ENCODE measurements at regions not wholly inside any gene's neighbourhood (a gene's known extent, or its start where the extent isn't known, plus 50 kb on each side); places are given as distances from the start of the nearest gene placed in this dataset.
"Not testable (repeated sequence)": the region's sequence is repeated elsewhere in the genome, so short reads cannot be mapped to it uniquely, and the experiment has no call there.

DNA sequence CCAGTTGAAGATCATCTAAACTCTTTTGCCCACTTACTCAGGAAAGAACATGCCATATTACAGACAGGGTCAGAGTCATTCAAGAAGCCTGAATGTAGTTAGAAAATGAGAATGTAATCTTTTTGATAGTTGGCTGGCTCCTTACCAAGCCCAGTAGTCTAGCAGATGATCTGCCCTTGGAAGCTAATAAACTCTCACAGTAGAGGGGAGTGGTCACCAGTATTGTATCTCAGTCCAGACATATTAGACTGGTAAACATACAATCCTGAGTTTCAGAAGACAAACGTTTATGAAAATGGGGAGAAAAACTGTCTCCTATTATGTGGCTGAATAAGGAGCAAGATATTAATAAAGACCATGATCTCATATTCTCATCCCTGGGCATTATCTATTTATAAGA, 65.3 kb downstream of the SEPTIN7 start:
- Histone ChIP-seq H2AFZ (ENCODE audit: low read length) (no peak overlapping the region), H2BK120ac (ENCODE audit: low read depth, low read length, poor library complexity, severe bottlenecking) (no peak overlapping the region), H3K27ac (ENCODE audit: insufficient read length, low read depth, low read length) (no peak overlapping the region), H3K4me1 (ENCODE audit: insufficient read depth, low read length) (no peaks in the 10 kb centered on the region), H3K79me1 (ENCODE audit: insufficient read depth, low read depth, low read length, poor library complexity, severe bottlenecking) (peaks cover 4% of the 10 kb centered on the region), H3K4me2 (ENCODE audit: insufficient read depth, insufficient read length, low read length) (no peak overlapping the region), H2BK12ac (ENCODE audit: insufficient read length, low read depth, low read length) (no peak overlapping the region), H4K20me1 (ENCODE audit: control insufficient read depth, insufficient read depth, insufficient read length) (no peaks in the 10 kb centered on the region), H3K4ac (ENCODE audit: low read depth, low read length) (no peak overlapping the region), H3K23me2 (ENCODE audit: insufficient read length, low read depth, low read length, poor library complexity, severe bottlenecking) (no peaks in the 10 kb centered on the region), H3T11ph (ENCODE audit: low read length) (no peak overlapping the region), H3K9ac (ENCODE audit: extremely low read depth, insufficient read length, low read length) (no peak overlapping the region), H3K56ac (ENCODE audit: insufficient read length, low read depth, low read length) (no peak overlapping the region), H2BK20ac (ENCODE audit: low read depth, low read length, poor library complexity, severe bottlenecking) (no peak overlapping the region), H4K5ac (ENCODE audit: insufficient read length, low read depth, low read length) (no peak overlapping the region), H3K79me2 (ENCODE audit: insufficient read depth, low read length) (peaks cover 6% of the 10 kb centered on the region; the same call in 1 of the 2 replicates), H4K91ac (ENCODE audit: insufficient read length, low read depth, low read length) (no peak overlapping the region), H2BK15ac (ENCODE audit: low read depth, low read length) (no peak overlapping the region), H3K18ac (ENCODE audit: insufficient read length, low read depth, low read length) (no peak overlapping the region), H3K9me3 (ENCODE audit: control insufficient read depth, low read depth, low read length) (no peaks in the 10 kb centered on the region), H3K23ac (ENCODE audit: insufficient read length, low read depth, low read length) (no peak overlapping the region), H2AK5ac (ENCODE audit: insufficient read length, low read length) (no peak overlapping the region), H2BK5ac (ENCODE audit: insufficient read length, low read length) (no peak overlapping the region), H3K14ac (ENCODE audit: insufficient read depth, low read length) (no peak overlapping the region), H4K8ac (replicated peaks; ENCODE audit: insufficient read length, low read depth, low read length) (no peak overlapping the region), H3K27me3 (ENCODE audit: insufficient read depth, low read length) (no peaks in the 10 kb centered on the region)
- Mint-ChIP-seq H3K36me3 (ENCODE audit: insufficient read depth in 1 of 3, low read depth in 3 of 3) (peaks cover 1 to 42% (median 13%) of the 10 kb centered on the region in 3 experiments; a peak in 5 of 7 replicates), H3K4me3 (no peak overlapping the region), H3K4me1 (peaks cover 7 to 9% of the 10 kb centered on the region in 2 experiments), H3K27me3 (ENCODE audit: low read depth) (no peaks in the 10 kb centered on the region), H3K9me3 (no peaks in the 10 kb centered on the region), H3K27ac (no peak overlapping the region)
- no CpG with 5 or more reads among the region's 1 CpG for WGBS (ENCODE audit: extremely low coverage, insufficient read length, low lambda C conversion rate)
- DNase-seq: no peak
- TF ChIP-seq, protein P1, sequence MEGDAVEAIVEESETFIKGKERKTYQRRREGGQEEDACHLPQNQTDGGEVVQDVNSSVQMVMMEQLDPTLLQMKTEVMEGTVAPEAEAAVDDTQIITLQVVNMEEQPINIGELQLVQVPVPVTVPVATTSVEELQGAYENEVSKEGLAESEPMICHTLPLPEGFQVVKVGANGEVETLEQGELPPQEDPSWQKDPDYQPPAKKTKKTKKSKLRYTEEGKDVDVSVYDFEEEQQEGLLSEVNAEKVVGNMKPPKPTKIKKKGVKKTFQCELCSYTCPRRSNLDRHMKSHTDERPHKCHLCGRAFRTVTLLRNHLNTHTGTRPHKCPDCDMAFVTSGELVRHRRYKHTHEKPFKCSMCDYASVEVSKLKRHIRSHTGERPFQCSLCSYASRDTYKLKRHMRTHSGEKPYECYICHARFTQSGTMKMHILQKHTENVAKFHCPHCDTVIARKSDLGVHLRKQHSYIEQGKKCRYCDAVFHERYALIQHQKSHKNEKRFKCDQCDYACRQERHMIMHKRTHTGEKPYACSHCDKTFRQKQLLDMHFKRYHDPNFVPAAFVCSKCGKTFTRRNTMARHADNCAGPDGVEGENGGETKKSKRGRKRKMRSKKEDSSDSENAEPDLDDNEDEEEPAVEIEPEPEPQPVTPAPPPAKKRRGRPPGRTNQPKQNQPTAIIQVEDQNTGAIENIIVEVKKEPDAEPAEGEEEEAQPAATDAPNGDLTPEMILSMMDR (conservative IDR thresholded peaks at IDR 0.05): no peak

DNA sequence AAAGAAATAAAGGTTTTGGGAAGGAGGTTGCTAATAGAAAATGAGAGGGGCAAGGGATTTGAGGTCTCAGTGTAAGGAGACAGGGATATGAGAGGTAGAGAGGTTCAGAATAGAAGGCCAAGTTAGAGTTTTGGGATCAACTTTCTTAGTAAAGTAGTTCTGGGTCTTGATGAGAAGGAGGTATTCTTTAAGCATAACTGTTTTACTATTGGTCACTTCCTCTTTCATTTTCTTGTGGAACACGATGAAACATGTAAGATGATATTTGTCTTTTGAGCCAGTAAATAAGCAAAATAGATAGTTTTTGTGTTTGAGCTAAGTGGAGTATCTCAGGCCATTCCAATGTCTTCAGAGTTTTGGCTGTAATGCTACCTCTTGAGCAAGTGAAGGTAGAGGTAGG, 68.3 kb downstream of the SEPTIN7 start:
- H3K27me3 ChIP-seq (ENCODE audit: insufficient read depth, low read length); H3K9me3 ChIP-seq (ENCODE audit: control insufficient read depth, low read depth, low read length); H3K79me2 ChIP-seq (ENCODE audit: insufficient read depth, low read length); H3K18ac ChIP-seq (ENCODE audit: insufficient read length, low read depth, low read length); H3K4me2 ChIP-seq (ENCODE audit: insufficient read depth, insufficient read length, low read length); H4K91ac ChIP-seq (ENCODE audit: insufficient read length, low read depth, low read length); H3K23me2 ChIP-seq (ENCODE audit: insufficient read length, low read depth, low read length, poor library complexity, severe bottlenecking); H2BK5ac ChIP-seq (ENCODE audit: insufficient read length, low read length); H3K9me3 Mint-ChIP-seq; H3K14ac ChIP-seq (ENCODE audit: insufficient read depth, low read length); H4K5ac ChIP-seq (ENCODE audit: insufficient read length, low read depth, low read length); H3K4me3 Mint-ChIP-seq; H3K56ac ChIP-seq (ENCODE audit: insufficient read length, low read depth, low read length); H3K9ac ChIP-seq (ENCODE audit: extremely low read depth, insufficient read length, low read length); H3K79me1 ChIP-seq (ENCODE audit: insufficient read depth, low read depth, low read length, poor library complexity, severe bottlenecking); H3T11ph ChIP-seq (ENCODE audit: low read length); H3K4me1 Mint-ChIP-seq; H4K20me1 ChIP-seq (ENCODE audit: control insufficient read depth, insufficient read depth, insufficient read length); DNase-seq; H3K23ac ChIP-seq (ENCODE audit: insufficient read length, low read depth, low read length); H2BK12ac ChIP-seq (ENCODE audit: insufficient read length, low read depth, low read length); H3K4me1 ChIP-seq (ENCODE audit: insufficient read depth, low read length); H2BK120ac ChIP-seq (ENCODE audit: low read depth, low read length, poor library complexity, severe bottlenecking); H3K4ac ChIP-seq (ENCODE audit: low read depth, low read length); H2AFZ ChIP-seq (ENCODE audit: low read length); H2BK15ac ChIP-seq (ENCODE audit: low read depth, low read length); H3K27me3 Mint-ChIP-seq (ENCODE audit: low read depth); H2AK5ac ChIP-seq (ENCODE audit: insufficient read length, low read length); H3K27ac ChIP-seq (ENCODE audit: insufficient read length, low read depth, low read length); H2BK20ac ChIP-seq (ENCODE audit: low read depth, low read length, poor library complexity, severe bottlenecking); H4K8ac ChIP-seq (replicated peaks; ENCODE audit: insufficient read length, low read depth, low read length): not testable (repeated sequence)
- Mint-ChIP-seq H3K27ac (peak overlapping the region in 1 of 3 experiments; percentile 5; a peak in 2 of 7 replicates), H3K36me3 (ENCODE audit: insufficient read depth in 1 of 3, low read depth in 3 of 3) (peaks cover 1 to 44% (median 13%) of the 10 kb centered on the region in 3 experiments; a peak in 5 of 7 replicates)
- no CpG with 5 or more reads among the region's 1 CpG for WGBS (ENCODE audit: extremely low coverage, insufficient read length, low lambda C conversion rate)
